Esophagus muscularis mucosa (tissue), 3 donors: ENCODE measurements at regions not wholly inside any gene's neighbourhood (a gene's known extent, or its start where the extent isn't known, plus 50 kb on each side); places are given as distances from the start of the nearest gene placed in this dataset.

Experiments
- POLR2A ChIP-seq: fragments of 450-650 bp; IDR thresholded peaks from one replicate; pipeline ENCODE4 v1.6.1; 2017; ENCODE audit warnings: antibody characterized with exemption, moderate library complexity, mild to moderate bottlenecking, low read depth
- POLR2AphosphoS5 ChIP-seq, 2 donors: sonication (generic); formaldehyde crosslinking; IDR thresholded peaks; one replicate each; pipeline ENCODE4 v1.6.1; 2017; ENCODE audit warnings: antibody characterized with exemption in 2 of 2
- TF ChIP-seq, protein P1 (sequence below), 3 experiments: fragments of 200-600 bp in 2 of 3; fragments of 450-650 bp in 1 of 3; sonication (generic) in 2 of 3; IDR thresholded peaks; one replicate each; pipeline ENCODE4 v1.5.1; 2017 to 2019; ENCODE audit warnings: antibody characterized with exemption in 3 of 3, mild to moderate bottlenecking in 2 of 3, moderate library complexity in 1 of 3

- TF ChIP-seq POLR2AphosphoS5 (IDR thresholded peaks at IDR 0.05) (no peak), POLR2A (no peak)
- TF ChIP-seq, protein P1, sequence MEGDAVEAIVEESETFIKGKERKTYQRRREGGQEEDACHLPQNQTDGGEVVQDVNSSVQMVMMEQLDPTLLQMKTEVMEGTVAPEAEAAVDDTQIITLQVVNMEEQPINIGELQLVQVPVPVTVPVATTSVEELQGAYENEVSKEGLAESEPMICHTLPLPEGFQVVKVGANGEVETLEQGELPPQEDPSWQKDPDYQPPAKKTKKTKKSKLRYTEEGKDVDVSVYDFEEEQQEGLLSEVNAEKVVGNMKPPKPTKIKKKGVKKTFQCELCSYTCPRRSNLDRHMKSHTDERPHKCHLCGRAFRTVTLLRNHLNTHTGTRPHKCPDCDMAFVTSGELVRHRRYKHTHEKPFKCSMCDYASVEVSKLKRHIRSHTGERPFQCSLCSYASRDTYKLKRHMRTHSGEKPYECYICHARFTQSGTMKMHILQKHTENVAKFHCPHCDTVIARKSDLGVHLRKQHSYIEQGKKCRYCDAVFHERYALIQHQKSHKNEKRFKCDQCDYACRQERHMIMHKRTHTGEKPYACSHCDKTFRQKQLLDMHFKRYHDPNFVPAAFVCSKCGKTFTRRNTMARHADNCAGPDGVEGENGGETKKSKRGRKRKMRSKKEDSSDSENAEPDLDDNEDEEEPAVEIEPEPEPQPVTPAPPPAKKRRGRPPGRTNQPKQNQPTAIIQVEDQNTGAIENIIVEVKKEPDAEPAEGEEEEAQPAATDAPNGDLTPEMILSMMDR (IDR thresholded peaks at IDR 0.05) = no peak
Measured at GRCh38 chr11:79592406-79592805, 151.6 kb upstream of the TENM4 start.
